ENCODE measurements at regions not wholly inside any gene's neighbourhood (a gene's known extent, or its start where the extent isn't known, plus 50 kb on each side); places are given as distances from the start of the nearest gene placed in this dataset.
"Not testable (repeated sequence)": the region's sequence is repeated elsewhere in the genome, so short reads cannot be mapped to it uniquely, and the experiment has no call there.

- H3K9me3 ChIP-seq (ENCODE audit: control insufficient read depth, insufficient read depth, low read length), result not testable (repeated sequence)
These were observed 66.9 kb upstream of the ADORA2B start for GRCh38 chr17:15877882-15878500.

GRCh38 chr17:15882058-15882720 lies 62.7 kb upstream of the ADORA2B start:
- TF ChIP-seq CTCF (IDR thresholded peaks at IDR 0.05; ENCODE audit: low read depth, low read length, poor library complexity, severe bottlenecking) (no peak), EZH2phosphoT487 (IDR thresholded peaks at IDR 0.05; ENCODE audit: borderline replicate concordance, low read length) (no peak)
- H3K9me2 ChIP-seq (replicated peaks; ENCODE audit: control insufficient read depth, low read length), result no peaks in the 10 kb centered on the region

More at GRCh38 chr17:15877882-15878500, 66.9 kb upstream of the ADORA2B start:
- H3F3A ChIP-seq (ENCODE audit: control insufficient read depth, insufficient read depth); H4K20me1 ChIP-seq (ENCODE audit: control insufficient read depth, insufficient read depth, low read depth, low read length); H3K4me3 ChIP-seq (ENCODE audit: low read length); H3K36me3 ChIP-seq (ENCODE audit: control insufficient read depth, low read length); H3K4me1 ChIP-seq (ENCODE audit: control insufficient read depth, low read length); H3K9me2 ChIP-seq (replicated peaks; ENCODE audit: control insufficient read depth, low read length); H3K79me2 ChIP-seq (ENCODE audit: control insufficient read depth, low read length); H3K4me2 ChIP-seq (ENCODE audit: low read length); H3K27ac ChIP-seq (ENCODE audit: low read depth, low read length); H3K27me3 ChIP-seq (ENCODE audit: control insufficient read depth, low read length): not testable (repeated sequence)

GRCh38 chr17:15882777-15883176 lies 62.2 kb upstream of the ADORA2B start:
- H3K4me3 ChIP-seq (ENCODE audit: low read length), result no peak overlapping the region
- H3K4me2 ChIP-seq (ENCODE audit: low read length), result no peak overlapping the region
- no peak for TF ChIP-seq CTCF (IDR thresholded peaks at IDR 0.05; ENCODE audit: low read depth, low read length, poor library complexity, severe bottlenecking)
- no peak for TF ChIP-seq EZH2phosphoT487 (IDR thresholded peaks at IDR 0.05; ENCODE audit: borderline replicate concordance, low read length)
- no peaks in the 10 kb centered on the region for H4K20me1 ChIP-seq (ENCODE audit: control insufficient read depth, insufficient read depth, low read depth, low read length)
- H3K4me1 ChIP-seq (ENCODE audit: control insufficient read depth, low read length), result no peaks in the 10 kb centered on the region
- no peaks in the 10 kb centered on the region for H3F3A ChIP-seq (ENCODE audit: control insufficient read depth, insufficient read depth)
- H3K27me3 ChIP-seq (ENCODE audit: control insufficient read depth, low read length), result no peaks in the 10 kb centered on the region; the same call in 1 of the 2 replicates
- H3K27ac ChIP-seq (ENCODE audit: low read depth, low read length), result no peak overlapping the region
- no peaks in the 10 kb centered on the region for H3K9me2 ChIP-seq (replicated peaks; ENCODE audit: control insufficient read depth, low read length)
- H3K36me3 ChIP-seq (ENCODE audit: control insufficient read depth, low read length), result no peaks in the 10 kb centered on the region
- no peaks in the 10 kb centered on the region for H3K9me3 ChIP-seq (ENCODE audit: control insufficient read depth, insufficient read depth, low read length)
- no peaks in the 10 kb centered on the region for H3K79me2 ChIP-seq (ENCODE audit: control insufficient read depth, low read length)

More at GRCh38 chr17:15882058-15882720, 62.7 kb upstream of the ADORA2B start:
- H3K4me3 ChIP-seq (ENCODE audit: low read length), result no peak overlapping the region
- H3K36me3 ChIP-seq (ENCODE audit: control insufficient read depth, low read length), result no peaks in the 10 kb centered on the region
- no peaks in the 10 kb centered on the region for H4K20me1 ChIP-seq (ENCODE audit: control insufficient read depth, insufficient read depth, low read depth, low read length)
- no peaks in the 10 kb centered on the region; the same call in 1 of the 2 replicates for H3K27me3 ChIP-seq (ENCODE audit: control insufficient read depth, low read length)
- H3K9me3 ChIP-seq (ENCODE audit: control insufficient read depth, insufficient read depth, low read length), result no peaks in the 10 kb centered on the region
- no peaks in the 10 kb centered on the region for H3K79me2 ChIP-seq (ENCODE audit: control insufficient read depth, low read length)
- H3K4me1 ChIP-seq (ENCODE audit: control insufficient read depth, low read length), result no peaks in the 10 kb centered on the region
- H3K4me2 ChIP-seq (ENCODE audit: low read length), result no peak overlapping the region
- H3K27ac ChIP-seq (ENCODE audit: low read depth, low read length), result no peak overlapping the region
- H3F3A ChIP-seq (ENCODE audit: control insufficient read depth, insufficient read depth), result no peaks in the 10 kb centered on the region

- no peaks in the 10 kb centered on the region for H3K79me2 ChIP-seq (ENCODE audit: control insufficient read depth, low read length)
- H3K4me3 ChIP-seq (ENCODE audit: low read length), result no peak overlapping the region
- no peaks in the 10 kb centered on the region for H3K4me1 ChIP-seq (ENCODE audit: control insufficient read depth, low read length)
- no peaks in the 10 kb centered on the region; the same call in 1 of the 2 replicates for H3K27me3 ChIP-seq (ENCODE audit: control insufficient read depth, low read length)
- no peaks in the 10 kb centered on the region for H4K20me1 ChIP-seq (ENCODE audit: control insufficient read depth, insufficient read depth, low read depth, low read length)
- H3K4me2 ChIP-seq (ENCODE audit: low read length), result no peak overlapping the region
- no peaks in the 10 kb centered on the region for H3K9me3 ChIP-seq (ENCODE audit: control insufficient read depth, insufficient read depth, low read length)
- no peaks in the 10 kb centered on the region for H3K9me2 ChIP-seq (replicated peaks; ENCODE audit: control insufficient read depth, low read length)
- no peaks in the 10 kb centered on the region for H3F3A ChIP-seq (ENCODE audit: control insufficient read depth, insufficient read depth)
- no peak overlapping the region for H3K27ac ChIP-seq (ENCODE audit: low read depth, low read length)
- no peak for TF ChIP-seq EZH2phosphoT487 (IDR thresholded peaks at IDR 0.05; ENCODE audit: borderline replicate concordance, low read length)
- no peak for TF ChIP-seq CTCF (IDR thresholded peaks at IDR 0.05; ENCODE audit: low read depth, low read length, poor library complexity, severe bottlenecking)
- H3K36me3 ChIP-seq (ENCODE audit: control insufficient read depth, low read length), result no peaks in the 10 kb centered on the region
These were observed 61.3 kb upstream of the ADORA2B start for GRCh38 chr17:15883617-15884111.
